ENCODE measurements at regions not wholly inside any gene's neighbourhood (a gene's known extent, or its start where the extent isn't known, plus 50 kb on each side); places are given as distances from the start of the nearest gene placed in this dataset.

DNA sequence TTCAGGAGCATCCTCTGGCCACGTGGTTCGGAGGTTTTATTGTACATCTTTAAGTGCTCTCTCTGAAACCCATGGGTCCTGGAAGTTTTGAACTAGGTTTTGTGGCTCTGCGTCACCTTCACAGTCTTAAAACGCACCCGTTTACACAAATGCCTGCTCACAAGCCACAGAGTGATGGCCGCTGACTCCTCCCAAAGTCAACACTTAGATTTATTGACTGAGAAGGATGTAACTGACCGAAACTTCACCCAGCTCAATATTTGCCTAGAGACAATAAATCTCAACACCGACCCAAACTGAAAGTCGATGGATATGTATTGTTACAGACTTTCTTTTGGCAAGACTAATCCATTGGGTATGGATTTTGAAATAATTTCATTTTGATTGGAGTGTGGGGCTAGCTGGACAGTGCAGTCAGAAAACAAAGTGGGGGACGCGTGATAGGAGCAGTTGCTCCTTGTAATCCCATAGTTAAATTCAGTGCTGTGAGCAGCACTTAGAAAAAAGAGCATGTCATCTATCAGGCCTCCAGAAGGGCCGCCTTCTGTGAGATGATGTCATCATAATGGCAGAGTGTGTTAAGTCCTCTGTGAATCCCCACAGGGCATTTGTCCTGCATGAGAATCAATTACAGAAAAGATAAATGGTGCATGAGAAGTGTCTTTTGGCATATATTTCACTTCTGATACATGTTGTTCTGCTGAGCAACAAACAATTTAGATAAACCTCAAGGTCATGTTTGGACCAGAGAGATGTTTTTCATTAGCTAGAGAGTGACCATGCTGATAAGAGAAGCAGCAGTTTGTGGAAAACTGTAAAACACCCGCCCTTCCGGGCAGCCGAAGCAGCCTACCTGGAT, 183.7 kb downstream of the INO80D start:
- DNase-seq (ENCODE audit: low spot score), result no peak

DNA sequence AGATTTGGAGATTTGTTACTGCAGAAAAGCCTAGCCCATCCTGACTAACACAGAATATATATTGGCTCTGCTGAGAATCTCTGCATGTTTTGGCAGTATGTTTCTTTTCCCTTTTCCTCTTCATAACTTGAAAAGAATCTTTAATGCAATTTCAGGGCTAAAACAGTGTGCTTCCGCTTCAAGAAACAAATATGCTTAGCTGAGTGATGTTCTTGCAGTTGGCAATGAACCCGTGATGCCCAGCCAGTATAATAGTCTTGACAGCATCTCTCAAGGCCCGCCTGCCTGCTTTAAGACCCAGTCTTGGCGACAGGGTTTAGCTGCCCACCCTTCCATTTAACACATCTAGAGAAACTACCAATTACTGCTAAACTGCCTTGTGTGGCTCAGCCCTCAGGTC, 184.5 kb downstream of the INO80D start:
- DNase-seq (ENCODE audit: low spot score), result no peak

DNA sequence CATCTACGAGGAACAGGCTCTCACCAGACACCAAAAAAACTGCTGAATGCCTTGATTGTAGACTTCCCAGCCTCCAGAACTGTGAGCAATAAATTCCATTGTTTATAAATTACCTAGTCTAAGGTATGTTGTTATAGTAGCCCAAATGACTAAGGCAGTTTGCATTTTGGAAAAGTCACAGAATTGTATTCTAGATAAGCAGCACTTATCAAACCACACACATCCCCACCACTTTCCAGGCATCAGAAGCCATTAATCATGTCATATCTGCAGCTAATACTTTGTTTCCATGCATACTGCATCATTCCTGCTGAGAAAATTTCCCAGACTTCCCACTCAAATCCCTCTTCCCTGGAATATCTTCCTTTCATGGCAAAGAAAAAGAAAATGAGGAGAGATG, 187.2 kb downstream of the INO80D start:
- DNase-seq (ENCODE audit: low spot score), result no peak

DNA sequence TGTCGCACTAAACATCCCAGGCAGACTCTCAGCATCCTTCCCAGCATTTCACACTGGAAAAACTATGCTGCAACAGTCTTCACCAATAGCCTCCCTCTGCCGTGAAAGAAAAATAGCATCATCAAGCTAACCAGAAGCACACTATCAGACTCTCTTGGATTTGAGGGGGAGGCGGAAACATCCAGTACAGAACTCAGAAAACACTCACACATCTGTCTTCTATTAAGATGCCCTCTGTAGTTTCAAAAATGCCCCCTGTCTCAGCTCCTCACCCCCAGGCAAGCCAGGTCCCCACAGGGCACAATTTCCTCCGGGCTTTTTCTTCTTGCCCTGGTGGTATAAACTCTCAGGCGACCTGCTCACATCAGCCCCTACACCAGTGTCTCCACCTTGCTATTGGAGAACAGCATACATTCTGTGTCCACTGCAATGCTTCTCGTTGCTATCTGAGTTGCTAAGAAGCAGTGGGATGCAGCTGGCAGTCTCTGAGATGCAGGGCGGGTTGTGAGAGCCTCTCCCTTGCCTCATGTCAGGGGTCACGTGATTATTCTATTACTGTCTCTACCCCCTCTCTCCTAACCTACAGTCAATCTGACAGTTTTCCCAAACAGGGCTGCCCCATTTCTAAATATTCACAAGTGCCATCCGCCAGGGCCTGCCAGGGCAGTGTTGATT, 189.9 kb downstream of the INO80D start:
- DNase-seq (ENCODE audit: low spot score), result no peak

DNA sequence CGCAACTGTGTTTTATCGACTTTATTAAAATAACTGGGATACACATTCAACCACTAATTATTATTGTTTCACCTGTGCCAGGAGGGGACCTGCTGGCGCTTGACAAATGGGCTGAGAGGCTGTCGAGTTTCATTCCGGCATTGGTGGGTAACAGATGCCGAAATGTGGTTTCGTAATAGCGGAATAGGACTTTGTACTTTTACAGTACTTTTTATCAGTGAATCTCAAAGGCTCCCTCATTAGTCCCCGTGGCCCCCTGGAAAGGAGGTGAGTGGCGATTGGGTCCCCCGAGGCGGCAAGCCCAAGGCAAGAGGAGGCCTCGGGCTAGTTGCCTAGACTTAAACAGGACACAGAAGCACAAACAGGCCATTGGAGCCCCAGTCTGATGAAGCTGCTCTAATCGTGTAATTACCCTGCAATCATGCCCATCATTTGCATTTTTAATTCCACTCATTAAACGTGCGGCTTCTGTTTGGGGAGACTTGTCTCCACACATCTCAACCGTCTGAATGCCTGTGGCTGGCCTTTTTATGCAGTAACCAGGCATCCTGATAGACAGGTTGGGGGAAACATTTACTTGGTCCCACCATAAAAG, 193.2 kb downstream of the INO80D start:
- DNase-seq (ENCODE audit: low spot score), result no peak

DNA sequence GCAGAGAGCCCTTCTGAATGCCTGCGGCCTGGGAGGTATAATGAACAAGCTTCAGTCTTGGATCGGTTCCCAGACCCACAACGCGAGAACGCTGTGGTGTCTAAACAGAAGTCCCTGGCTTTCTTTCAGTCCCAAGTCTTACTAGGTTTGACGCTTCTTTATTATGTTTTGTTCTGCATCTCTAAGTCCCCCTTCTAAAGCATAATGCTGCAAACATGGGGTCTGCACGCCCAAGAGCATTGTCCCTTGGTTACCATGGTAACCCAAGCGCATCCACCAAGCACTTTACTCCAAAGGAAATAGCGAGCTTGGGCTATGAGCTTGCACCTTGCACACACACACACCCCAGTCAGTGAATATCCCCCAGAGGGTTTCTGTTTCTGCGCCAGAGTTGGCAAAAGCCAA, 193.7 kb downstream of the INO80D start:
- no peak for DNase-seq (ENCODE audit: low spot score)

DNA sequence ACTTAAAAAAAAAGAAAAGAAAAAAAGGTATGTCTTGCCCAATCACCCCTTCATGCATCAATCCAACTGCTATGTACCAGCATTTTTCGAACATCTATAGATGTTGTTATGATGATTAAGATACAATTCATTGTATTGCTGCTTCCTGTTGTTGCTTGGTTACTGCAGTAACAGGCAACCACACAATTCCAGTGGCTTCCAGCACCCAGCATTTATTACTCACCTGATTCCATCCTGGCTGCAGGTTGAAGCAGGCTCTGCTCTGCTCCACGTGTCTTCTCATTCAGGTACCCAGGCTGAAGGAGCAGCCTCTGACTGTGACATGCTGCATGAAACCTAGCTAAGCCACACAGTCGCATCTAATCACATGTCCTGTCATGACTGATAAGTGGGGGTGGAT, 196.9 kb downstream of the INO80D start:
- DNase-seq (ENCODE audit: low spot score), result no peak

DNA sequence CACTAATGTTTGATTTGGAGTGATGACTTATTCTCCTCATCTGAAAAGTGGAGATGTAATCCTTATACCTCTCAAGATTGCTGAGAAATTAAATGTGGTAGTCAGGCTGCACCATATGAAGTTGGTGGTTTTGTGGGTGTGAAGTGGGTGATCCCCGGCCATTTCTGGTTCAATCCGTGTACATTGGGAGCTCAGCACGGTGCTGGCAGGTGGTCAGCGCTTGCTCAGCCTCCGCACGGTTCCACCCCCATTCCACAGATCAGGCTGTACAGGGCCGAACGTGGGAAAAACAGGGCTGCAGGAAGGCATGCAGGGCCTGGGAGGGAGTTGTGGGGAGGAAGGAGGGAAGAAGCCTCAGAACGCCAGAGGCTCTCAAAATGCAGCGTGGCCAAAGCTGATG, 198.3 kb downstream of the INO80D start:
- DNase-seq (ENCODE audit: low spot score), result no peak

DNA sequence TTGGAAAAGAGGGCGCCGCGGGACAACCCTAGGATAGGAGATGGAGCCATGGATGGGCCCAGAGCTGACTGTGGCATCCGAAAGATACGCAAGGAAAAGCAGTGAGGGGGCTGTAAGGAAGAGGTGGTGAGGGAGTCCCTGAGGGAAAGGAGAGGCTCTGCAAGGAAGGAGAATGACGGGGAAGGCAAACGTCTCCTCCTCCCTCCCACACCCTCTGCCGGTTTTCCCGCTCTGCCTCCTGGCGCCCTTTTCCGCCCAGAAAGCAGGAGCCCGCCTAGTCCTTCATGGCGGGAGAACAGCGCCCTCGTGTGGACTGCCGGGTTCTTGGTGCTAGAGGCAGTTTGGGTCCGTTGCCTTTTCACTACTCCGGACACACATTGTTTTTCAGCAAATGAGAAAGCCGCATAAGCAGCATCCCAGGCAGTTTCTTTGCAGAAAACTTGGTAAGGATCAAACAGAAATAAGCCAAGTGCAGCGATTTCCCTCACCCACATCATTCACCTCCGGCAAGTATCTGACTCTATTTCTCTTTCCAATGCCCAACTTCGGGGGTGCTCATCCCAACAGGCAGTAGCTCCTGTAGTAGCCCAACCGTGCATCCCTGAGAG, 200.4 kb downstream of the INO80D start:
- DNase-seq (ENCODE audit: low spot score), result peak; percentile 88

DNA sequence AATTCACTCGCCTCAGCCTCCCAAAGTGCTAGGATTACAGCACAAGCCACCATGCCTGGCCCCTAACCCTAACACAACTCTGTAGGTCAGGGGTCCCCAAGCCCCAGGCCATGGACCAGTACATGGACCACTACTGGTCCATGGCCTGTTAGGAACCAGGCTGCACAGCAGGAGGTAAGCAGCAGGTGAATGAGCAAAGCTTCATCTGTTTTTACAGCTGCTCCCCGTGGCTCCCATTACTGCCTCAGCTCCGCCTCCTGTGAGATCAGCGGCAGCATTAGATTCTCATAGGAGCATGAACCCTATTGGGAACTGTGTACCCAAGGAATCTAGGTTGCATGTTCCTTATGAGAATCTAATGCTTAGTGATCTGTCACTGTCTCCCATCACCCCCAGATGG, 201.7 kb downstream of the NRP2 start:
- no peak for DNase-seq (ENCODE audit: low spot score)

DNA sequence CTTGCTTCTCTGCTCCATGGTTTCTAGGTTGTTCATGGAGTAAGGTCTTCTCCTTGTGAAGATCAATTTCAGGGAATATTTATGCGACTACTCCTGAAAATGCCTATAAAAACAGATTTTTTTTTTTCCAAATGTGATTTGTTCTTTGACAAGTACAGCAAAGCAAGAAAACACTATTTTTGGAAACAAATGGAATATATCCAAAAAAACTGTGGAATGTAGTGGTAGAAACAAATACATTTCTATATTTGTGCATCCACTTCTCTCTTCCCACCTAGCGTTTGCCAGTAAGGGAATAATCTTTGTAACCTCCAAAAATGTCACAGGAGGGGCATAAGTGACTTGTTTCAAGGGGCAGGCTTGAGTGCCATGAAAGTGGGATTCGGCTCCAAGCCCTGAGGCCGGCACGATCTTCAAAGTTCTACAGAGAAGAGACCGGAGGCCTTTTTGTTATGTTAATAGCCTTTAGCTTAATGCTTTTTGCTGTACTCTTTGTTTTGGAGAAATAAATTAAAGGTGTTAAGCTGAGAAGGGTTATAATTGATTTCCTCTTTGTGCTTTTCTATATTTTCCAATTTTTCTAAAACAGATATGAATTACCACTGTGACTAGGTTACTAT, 200.6 kb downstream of the NRP2 start:
- no peak for DNase-seq (ENCODE audit: low spot score)

DNA sequence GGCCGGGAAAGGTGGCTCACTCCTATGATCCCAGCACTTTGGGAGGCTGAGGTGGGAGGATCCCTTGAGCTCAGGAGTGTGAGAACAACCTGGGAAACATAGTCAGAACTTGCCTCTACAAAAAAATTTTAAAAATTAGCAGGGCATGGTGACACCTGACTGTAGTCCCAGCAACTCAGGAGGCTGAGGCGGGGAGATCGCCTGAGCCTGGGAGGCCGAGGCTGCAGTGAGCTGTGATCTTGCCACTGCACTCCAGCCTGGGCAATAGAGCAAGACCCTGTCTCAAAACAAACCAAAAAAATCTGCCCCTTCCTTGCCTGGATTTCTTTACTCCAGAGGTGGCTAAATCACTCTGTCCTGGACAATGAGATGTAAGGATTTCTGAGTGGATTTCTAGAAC, 197.7 kb downstream of the NRP2 start:
- DNase-seq (ENCODE audit: low spot score), result no peak

DNA sequence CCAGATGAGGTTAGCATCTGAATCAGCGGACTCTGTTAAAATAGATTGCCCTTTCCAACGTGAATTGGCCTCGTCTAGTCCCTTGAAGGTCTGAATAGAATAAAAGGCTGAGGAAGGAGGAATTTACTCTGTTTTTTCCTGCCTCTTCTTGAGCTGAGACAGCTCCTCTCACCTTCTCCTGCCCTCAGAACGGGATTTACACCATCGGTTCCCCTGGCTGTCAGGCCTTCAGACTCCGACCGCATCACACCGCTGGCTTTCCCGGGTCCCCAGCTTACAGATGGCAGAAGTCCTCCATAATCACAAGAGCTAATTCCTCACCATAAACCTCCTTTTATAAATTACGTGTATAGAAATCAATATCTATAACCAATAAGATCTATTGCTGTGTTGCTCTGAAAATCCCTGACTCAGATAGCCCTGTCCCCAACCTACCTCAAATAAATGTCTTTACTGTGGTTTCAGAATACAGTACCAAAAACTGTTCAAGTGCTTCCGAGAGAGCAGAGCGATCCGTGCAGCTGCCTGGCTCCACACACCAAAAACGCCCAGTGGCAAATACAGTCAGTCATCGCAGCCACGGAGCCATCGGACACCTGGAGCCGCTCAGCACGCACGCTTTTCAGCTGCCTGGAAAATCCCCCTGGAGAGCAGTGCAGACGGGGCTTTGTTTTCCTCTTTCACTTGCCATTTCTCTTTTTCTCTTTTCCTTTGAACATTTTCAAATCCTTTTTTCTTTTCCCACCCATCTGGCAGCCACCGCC, 196.9 kb downstream of the NRP2 start:
- DNase-seq (ENCODE audit: low spot score), result no peak

DNA sequence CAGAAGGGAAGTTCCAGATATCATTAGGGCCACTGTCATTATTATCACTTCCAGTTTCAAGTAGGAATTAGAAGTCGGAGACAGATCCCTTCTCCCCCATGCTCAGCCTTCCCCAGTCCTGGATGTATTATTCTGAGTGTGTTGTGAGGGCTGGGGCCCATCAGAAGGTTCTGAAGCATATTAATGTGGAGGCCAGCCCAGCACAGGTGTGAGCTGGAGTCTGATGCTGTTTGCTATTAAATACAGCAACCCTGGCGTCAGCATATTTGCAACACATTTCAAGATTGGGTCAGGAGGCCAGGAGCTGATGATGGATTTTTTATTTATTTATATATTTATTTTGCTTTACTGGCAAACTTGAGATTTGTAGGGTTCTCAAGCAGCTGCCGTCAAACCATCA, 195.2 kb downstream of the NRP2 start:
- no peak for DNase-seq (ENCODE audit: low spot score)

DNA sequence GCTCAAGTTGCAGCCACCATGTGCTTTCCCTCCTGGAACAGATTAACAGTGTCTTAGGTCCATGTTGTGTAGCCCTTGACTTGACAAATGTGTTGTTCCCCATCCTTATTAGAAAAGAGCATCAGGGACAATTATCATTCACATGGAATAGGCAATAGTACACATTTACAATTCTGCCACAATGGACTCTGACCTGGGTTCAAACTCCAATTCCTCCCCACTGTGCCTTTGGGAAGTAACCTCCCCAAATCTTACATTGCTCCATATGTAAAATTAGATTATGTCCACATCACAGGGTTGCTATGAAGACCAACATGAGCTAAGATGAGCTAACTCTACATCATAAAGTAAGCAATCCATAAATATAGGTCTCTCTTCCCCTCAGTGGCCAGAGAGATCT, 193.8 kb downstream of the NRP2 start:
- DNase-seq (ENCODE audit: low spot score), result no peak

DNA sequence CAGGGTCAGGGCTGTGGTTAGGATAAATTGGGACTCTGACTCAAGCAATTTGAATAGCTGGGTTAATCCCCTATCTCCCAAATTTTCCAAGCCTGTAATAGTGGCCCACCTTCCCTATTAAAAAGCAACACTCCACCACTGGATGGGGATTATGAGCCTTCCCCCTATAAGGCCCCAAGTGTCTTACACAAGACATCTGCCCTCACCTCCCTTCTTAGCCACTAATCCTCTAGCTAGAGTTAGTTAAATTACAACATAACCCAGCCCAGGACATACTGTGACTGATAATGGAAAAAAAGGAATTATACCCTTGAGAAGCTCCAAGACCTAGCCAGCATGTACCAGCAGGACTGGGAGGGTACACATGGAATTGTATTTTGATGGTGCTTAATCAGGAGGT, 190.4 kb downstream of the NRP2 start:
- DNase-seq (ENCODE audit: low spot score), result no peak

DNA sequence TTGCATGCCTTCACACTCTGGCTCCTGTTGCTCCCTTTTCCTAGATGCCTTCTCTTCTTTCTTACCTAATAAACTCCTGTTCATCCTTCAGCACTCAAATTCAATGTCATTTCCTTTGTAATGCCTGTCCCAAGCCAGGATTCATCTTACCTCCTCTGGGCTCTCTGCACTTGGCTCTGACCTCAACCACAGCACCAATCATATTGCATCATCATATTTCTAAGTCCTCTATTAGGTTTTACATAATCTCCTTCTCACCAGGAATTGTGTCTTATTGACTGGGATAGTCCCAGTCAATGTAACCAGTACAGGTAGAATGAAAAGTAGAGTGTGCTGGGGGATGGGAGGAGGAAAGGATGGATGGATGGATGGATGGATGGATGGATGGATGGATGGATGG, 187.1 kb downstream of the NRP2 start:
- DNase-seq (ENCODE audit: low spot score), result no peak

DNA sequence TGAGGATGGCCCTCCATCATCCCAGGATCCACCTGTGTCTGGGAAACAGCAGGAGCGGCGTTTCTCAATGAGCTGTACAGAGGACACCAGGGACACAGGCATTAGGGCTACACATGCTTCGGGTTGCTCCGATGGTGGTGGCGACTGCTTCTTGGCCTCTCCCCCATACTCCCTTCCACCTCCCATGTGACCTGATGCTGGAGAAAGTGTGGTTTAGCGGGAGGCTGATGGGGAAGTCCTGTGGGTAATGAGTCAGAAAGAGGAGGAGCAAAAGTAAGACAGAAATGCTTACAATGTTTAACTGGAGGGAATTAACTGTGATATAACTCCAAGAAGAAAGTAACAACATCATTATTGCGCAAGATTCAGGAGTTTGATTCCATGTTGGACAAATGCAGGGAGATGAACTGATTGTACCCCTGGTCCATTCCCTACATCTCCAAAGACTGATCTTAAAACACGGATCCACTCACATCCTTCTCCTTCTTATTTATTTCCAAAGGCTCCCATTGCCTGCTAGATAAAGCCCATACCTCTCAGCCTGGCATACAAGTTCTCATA, 186.6 kb downstream of the NRP2 start:
- DNase-seq (ENCODE audit: low spot score), result peak; percentile 50

DNA sequence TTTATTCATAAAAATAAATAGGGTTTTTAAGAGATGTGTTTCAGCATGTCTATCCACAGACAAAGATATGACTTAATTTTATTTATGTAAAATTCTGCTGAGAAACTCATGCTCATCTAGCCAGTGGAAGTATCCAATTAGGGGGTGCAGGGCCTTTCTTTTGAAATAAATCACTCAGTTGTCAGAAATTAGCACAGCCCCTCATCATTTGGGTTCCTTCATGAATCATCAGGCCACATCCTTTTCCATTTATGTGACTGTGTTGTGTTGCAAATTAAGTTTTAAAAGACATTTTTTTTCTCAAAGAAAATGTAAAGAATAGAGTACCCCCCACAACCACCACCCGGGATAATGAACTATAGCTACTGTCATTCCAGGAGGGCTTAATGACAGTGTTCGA, 185.8 kb downstream of the NRP2 start:
- DNase-seq (ENCODE audit: low spot score), result no peak

DNA sequence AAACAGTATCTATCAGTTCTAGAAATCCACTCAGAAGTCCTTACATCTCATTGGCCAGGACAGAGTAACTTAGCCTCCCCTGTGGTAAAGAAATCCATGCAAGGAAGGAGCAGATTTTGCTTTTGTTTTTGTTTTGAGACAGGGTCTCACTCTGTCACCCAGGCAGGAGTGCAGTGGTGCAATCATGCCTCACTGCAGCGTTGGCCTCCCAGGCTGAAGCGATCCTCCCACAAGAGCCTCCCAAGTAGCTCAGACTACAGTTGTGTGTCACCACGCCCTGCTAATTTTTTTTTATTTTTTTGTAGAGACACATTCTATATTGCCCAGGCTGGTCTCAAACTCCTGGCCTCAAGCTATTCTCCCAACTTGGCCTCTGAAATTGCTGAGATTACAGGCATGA, 185.1 kb downstream of the NRP2 start:
- DNase-seq (ENCODE audit: low spot score), result no peak

DNA sequence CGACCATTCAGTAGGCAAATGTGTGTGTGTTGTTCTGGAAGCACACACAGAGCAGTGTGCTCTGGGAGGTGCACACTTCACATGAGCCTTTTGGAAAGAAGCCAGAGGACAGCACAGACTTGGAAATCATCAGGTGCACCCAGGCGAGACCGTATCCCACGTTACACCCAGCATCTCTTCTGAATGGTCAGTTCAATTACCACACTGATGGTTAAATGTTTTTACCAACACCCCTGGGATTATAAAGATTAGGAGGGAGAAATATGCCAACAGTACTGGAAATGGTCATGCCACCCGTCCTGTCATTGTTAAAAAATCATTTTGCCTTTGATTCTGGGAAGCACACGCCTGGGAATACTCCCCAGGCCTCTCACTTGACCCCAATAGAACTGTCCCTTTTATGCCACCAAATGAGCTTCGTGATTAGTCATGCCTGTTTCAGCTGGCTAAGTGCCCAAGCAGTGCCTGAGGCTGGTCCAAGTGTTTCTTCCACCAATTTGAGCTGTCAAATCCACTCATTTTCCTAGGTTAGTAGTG, 183.7 kb downstream of the NRP2 start:
- peak; percentile 41 for DNase-seq (ENCODE audit: low spot score)
